Immature natural killer cell (primary cell): ENCODE measurements at regions not wholly inside any gene's neighbourhood (a gene's known extent, or its start where the extent isn't known, plus 50 kb on each side); places are given as distances from the start of the nearest gene placed in this dataset.

Experiments used
- DNase-seq, 3 donors: peaks; one replicate each; pipeline ENCODE4 v3.0.0; 2022; ENCODE audit warnings: mixed read lengths in 1 of 3
- H3K27ac Mint-ChIP-seq, 6 donors: one replicate each; pipeline ENCODE4 v1.8.0; 2020; ENCODE audit warnings: mixed read lengths in 6 of 6, mild to moderate bottlenecking in 5 of 6, inconsistent platforms in 4 of 6, moderate library complexity in 3 of 6
- H3K27me3 Mint-ChIP-seq, 3 donors: one replicate each; pipeline ENCODE4 v1.8.0; 2020 to 2021; ENCODE audit warnings: low read depth in 3 of 3, mild to moderate bottlenecking in 3 of 3, mixed read lengths in 3 of 3, moderate library complexity in 3 of 3, inconsistent platforms in 1 of 3
- H3K36me3 Mint-ChIP-seq, 3 donors: one replicate each; pipeline ENCODE4 v1.8.0; 2020; ENCODE audit warnings: mixed read lengths in 3 of 3, inconsistent platforms in 2 of 3, mild to moderate bottlenecking in 2 of 3
- H3K4me1 Mint-ChIP-seq, 2 donors: one replicate each; pipeline ENCODE4 v1.8.0; 2020; ENCODE audit warnings: inconsistent platforms in 2 of 2, mild to moderate bottlenecking in 2 of 2, mixed read lengths in 2 of 2, moderate library complexity in 1 of 2
- H3K4me3 Mint-ChIP-seq, 5 donors: one replicate each; pipeline ENCODE4 v1.8.0; 2020; ENCODE audit warnings: mild to moderate bottlenecking in 5 of 5, mixed read lengths in 5 of 5, inconsistent platforms in 3 of 5, moderate library complexity in 3 of 5
- H3K9me3 Mint-ChIP-seq, 6 donors: one replicate each; pipeline ENCODE4 v1.8.0; 2020; ENCODE audit warnings: mild to moderate bottlenecking in 6 of 6, mixed read lengths in 6 of 6, inconsistent platforms in 4 of 6, moderate library complexity in 3 of 6

DNA sequence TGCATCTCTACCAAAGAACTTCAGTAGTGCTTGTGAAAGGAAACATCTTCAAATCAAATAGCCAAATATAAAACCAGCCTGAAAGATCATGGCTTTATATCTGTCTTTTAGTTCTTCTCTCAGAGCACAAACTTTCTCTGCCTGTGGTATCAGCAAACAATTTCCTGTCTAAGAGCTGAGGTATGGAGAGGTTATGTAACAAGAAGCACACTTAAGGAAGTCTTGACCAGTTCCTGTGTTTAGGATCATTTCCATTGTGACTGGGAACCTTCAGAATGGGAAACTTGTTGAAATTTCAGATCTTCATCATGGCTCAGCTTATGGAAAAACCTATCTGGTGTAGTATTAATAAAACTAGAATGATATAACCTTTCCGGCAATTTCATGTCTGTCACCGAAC, 148.8 kb downstream of the MBL2 start:
- H3K27ac Mint-ChIP-seq = no peak overlapping the region
- H3K9me3 Mint-ChIP-seq = peaks cover 0 to 14% (median 2%) of the 10 kb centered on the region in 6 donors
- no peaks in the 10 kb centered on the region for H3K4me1 Mint-ChIP-seq
- no peaks in the 10 kb centered on the region for H3K27me3 Mint-ChIP-seq
- no peaks in the 10 kb centered on the region for H3K36me3 Mint-ChIP-seq
- no peak for DNase-seq
- H3K4me3 Mint-ChIP-seq = no peak overlapping the region

DNA sequence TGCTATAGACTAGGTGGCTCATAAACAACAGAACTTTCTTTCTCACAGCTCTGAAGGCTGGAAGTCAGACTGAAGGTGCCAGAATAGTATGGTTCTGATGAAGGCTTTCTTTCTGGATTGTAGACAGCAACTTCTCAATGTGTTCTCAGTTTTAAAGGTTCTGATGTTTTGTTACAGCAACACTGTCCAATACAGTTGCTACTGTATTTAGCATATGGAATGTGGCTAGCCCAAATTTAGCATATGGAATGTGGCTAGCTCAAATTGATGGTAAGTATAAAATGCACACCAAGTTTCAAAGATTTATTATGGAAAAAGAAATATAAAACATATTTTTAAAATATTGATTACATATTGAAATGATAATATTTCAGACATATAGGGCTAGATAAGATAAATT, 145.3 kb downstream of the MBL2 start:
- H3K4me1 Mint-ChIP-seq = no peaks in the 10 kb centered on the region
- H3K36me3 Mint-ChIP-seq = no peaks in the 10 kb centered on the region
- no peak for DNase-seq
- H3K27ac Mint-ChIP-seq = no peak overlapping the region
- H3K4me3 Mint-ChIP-seq = no peak overlapping the region
- peaks cover 0 to 2% (median 0%) of the 10 kb centered on the region in 3 donors for H3K27me3 Mint-ChIP-seq
- peaks cover 0 to 10% (median 2%) of the 10 kb centered on the region in 6 donors for H3K9me3 Mint-ChIP-seq

GRCh38 chr10:52631146-52631545, 141.4 kb downstream of the MBL2 start:
- H3K4me3 Mint-ChIP-seq = no peak overlapping the region
- no peaks in the 10 kb centered on the region for H3K36me3 Mint-ChIP-seq
- H3K27ac Mint-ChIP-seq = no peak overlapping the region
- no peak for DNase-seq
- peaks cover 0 to 10% (median 3%) of the 10 kb centered on the region in 6 donors for H3K9me3 Mint-ChIP-seq
- peaks cover 0 to 3% (median 1%) of the 10 kb centered on the region in 3 donors for H3K27me3 Mint-ChIP-seq
- H3K4me1 Mint-ChIP-seq = no peaks in the 10 kb centered on the region

- Mint-ChIP-seq H3K27me3 (peaks cover 0 to 3% (median 1%) of the 10 kb centered on the region in 3 donors), H3K27ac (no peak overlapping the region)
Measured at GRCh38 chr10:52631648-52632047, 140.9 kb downstream of the MBL2 start.

GRCh38 chr10:52632591-52632990, 140.0 kb downstream of the MBL2 start:
- Mint-ChIP-seq H3K27me3 (peaks cover 0 to 3% (median 1%) of the 10 kb centered on the region in 3 donors), H3K9me3 (peaks cover 0 to 10% (median 3%) of the 10 kb centered on the region in 6 donors), H3K27ac (no peak overlapping the region), H3K36me3 (no peaks in the 10 kb centered on the region), H3K4me1 (no peaks in the 10 kb centered on the region), H3K4me3 (no peak overlapping the region)
- DNase-seq = no peak

More at GRCh38 chr10:52631648-52632047, 140.9 kb downstream of the MBL2 start:
- Mint-ChIP-seq H3K36me3 (no peaks in the 10 kb centered on the region), H3K4me1 (no peaks in the 10 kb centered on the region), H3K4me3 (no peak overlapping the region), H3K9me3 (peaks cover 0 to 10% (median 3%) of the 10 kb centered on the region in 6 donors)
- DNase-seq = no peak

DNA sequence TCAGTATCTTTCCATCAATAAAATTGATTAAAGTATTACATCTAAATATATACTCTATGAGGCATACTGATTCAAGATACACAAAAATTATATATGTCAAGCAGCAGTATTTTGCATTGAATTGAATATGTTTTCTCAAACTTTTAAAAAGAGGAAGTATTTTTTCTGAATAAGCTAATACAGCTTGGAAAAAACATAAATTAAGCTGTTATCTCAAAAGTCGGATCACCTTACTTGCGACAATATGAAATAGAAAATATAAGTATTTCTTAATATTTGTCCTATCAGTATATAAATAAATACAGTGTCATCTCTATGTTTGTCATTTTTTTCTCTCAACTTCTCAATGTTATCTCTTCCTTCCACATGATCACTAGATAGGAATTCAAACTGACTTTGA, 139.3 kb downstream of the MBL2 start:
- no peak for DNase-seq
- H3K4me3 Mint-ChIP-seq = no peak overlapping the region
- H3K27ac Mint-ChIP-seq = no peak overlapping the region
- peaks cover 0 to 8% (median 3%) of the 10 kb centered on the region in 6 donors for H3K9me3 Mint-ChIP-seq
- no peaks in the 10 kb centered on the region for H3K4me1 Mint-ChIP-seq
- peaks cover 0 to 3% (median 1%) of the 10 kb centered on the region in 3 donors for H3K27me3 Mint-ChIP-seq
- H3K36me3 Mint-ChIP-seq = no peaks in the 10 kb centered on the region

GRCh38 chr10:52635651-52636050, 136.9 kb downstream of the MBL2 start:
- Mint-ChIP-seq H3K4me1 (peaks cover 3 to 12% of the 10 kb centered on the region in 2 donors), H3K27ac (no peak overlapping the region), H3K9me3 (peaks cover 0 to 14% (median 2%) of the 10 kb centered on the region in 6 donors), H3K27me3 (peaks cover 0 to 2% (median 1%) of the 10 kb centered on the region in 3 donors), H3K36me3 (peaks cover 0 to 5% (median 0%) of the 10 kb centered on the region in 3 donors), H3K4me3 (no peak overlapping the region)
- no peak for DNase-seq

DNA sequence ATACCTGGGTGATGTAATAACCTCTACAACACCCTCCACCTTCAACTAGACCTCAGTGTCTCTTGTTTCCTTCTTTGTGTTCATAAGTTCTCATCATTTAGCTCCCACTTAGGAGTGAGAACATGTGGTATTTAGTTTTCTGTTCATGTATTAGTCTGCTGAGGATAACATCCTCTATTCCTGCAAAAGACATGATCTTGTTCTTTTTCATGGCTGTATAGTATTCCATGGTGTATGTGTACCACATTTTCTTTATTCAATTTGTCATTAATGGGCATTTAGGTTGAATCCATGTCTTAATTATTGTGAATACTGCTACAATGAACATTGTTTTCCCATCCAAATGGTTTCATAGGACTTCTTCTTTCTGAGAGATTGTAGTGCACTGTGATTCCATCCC, 135.7 kb downstream of the MBL2 start:
- Mint-ChIP-seq H3K4me3 (no peak overlapping the region), H3K4me1 (peaks cover 3 to 12% of the 10 kb centered on the region in 2 donors), H3K36me3 (peaks cover 0 to 5% (median 0%) of the 10 kb centered on the region in 3 donors), H3K27me3 (peaks cover 0 to 2% (median 1%) of the 10 kb centered on the region in 3 donors), H3K27ac (no peak overlapping the region), H3K9me3 (peaks cover 0 to 16% (median 2%) of the 10 kb centered on the region in 6 donors)
- no peak for DNase-seq

DNA sequence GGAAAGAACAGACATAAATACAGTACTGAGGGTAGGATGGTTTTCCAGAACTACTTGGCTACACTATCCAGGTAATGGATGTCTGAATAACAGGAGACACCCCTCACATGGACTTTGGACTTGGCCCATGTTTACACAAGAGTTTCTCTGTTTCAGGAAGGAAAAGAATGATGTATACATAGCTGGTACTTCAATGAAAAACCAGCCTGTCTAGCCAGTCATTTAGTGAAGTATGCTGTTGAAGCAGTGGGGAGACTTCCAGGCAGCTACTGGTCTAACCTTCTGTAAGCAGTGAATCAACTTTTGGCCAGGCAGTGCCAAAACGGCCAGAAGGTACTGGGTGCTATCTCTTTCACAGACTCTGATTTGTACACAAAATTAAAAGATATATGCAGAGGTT, 135.0 kb downstream of the MBL2 start:
- peaks cover 0 to 18% (median 2%) of the 10 kb centered on the region in 6 donors for H3K9me3 Mint-ChIP-seq
- DNase-seq = no peak
- peaks cover 0 to 2% (median 1%) of the 10 kb centered on the region in 3 donors for H3K27me3 Mint-ChIP-seq
- peaks cover 3 to 12% of the 10 kb centered on the region in 2 donors for H3K4me1 Mint-ChIP-seq
- no peak overlapping the region for H3K27ac Mint-ChIP-seq
- no peak overlapping the region for H3K4me3 Mint-ChIP-seq
- peaks cover 0 to 5% (median 0%) of the 10 kb centered on the region in 3 donors for H3K36me3 Mint-ChIP-seq

DNA sequence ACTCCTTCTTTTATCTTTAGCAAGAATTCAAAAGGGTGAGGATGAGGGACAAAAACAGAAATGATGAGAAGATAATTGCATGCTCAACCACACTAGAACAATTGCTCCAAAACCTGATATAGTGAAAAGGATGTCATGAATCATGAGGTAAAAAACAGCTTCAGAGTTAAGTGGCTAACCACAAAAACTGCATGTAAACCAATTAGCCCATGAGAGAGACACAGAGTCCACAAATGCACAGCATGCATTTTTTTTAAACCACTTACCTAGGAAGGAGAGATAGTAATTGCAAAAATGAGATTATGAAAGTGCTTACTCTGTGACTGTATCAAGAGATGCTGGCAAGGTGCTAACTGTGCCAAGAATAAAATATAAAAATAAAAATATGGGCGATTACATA, 132.9 kb downstream of the MBL2 start:
- Mint-ChIP-seq H3K27ac (no peak overlapping the region), H3K36me3 (peaks cover 0 to 5% (median 0%) of the 10 kb centered on the region in 3 donors), H3K4me1 (peaks cover 3 to 12% of the 10 kb centered on the region in 2 donors), H3K4me3 (no peak overlapping the region), H3K27me3 (peaks cover 0 to 2% (median 2%) of the 10 kb centered on the region in 3 donors), H3K9me3 (peaks cover 0 to 30% (median 2%) of the 10 kb centered on the region in 6 donors)
- DNase-seq = no peak

GRCh38 chr10:52642208-52642607, 130.4 kb downstream of the MBL2 start:
- DNase-seq = no peak
- peaks cover 0 to 5% (median 0%) of the 10 kb centered on the region in 3 donors for H3K36me3 Mint-ChIP-seq
- no peak overlapping the region for H3K27ac Mint-ChIP-seq
- H3K27me3 Mint-ChIP-seq = peaks cover 0 to 2% (median 0%) of the 10 kb centered on the region in 3 donors
- no peak overlapping the region for H3K4me3 Mint-ChIP-seq
- peaks cover 12 to 26% of the 10 kb centered on the region in 2 donors for H3K4me1 Mint-ChIP-seq
- peaks cover 0 to 26% (median 2%) of the 10 kb centered on the region in 6 donors for H3K9me3 Mint-ChIP-seq

DNA sequence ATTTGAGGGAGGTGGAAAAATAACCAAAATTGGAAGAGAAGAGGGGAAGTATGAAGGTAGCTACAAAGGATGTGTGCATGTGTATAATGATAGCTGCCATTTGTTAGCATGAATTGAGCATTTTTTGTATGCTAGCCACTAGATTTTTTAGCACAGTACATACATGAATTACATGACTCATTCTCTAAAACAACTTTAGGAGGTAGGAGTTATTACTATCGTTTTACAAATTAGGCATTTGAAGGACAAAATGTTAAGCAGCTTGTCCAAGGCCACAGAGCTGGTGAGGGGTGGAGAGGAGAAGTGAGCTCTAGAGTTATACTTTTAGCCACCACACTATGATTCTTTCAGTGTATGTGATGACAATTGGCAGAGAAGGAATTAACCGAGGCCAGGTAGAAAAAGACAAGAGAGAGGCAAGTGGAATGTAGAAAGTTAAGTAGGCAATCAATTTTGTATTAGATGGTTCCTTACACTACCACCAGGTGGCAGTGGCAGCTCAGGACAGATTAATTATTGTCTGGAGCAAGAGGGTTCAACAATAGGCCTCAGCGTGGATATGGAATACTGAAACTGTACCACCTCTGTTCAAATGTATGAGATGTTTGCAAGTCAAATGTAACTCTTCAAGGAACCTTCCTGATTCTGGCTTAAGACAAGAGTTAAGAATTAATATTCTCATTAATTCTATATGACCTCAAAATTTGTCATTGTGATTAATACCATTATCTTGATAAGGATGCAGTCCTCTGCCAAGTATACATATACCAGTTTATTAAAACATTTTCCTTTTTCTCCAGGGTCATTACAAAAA, 128.0 kb downstream of the MBL2 start:
- peaks cover 0 to 28% (median 2%) of the 10 kb centered on the region in 6 donors for H3K9me3 Mint-ChIP-seq
- H3K27ac Mint-ChIP-seq = peak overlapping the region in 1 of 6 donors; percentile 29
- no peak overlapping the region for H3K4me3 Mint-ChIP-seq
- peaks cover 2% of the 10 kb centered on the region in 3 donors for H3K27me3 Mint-ChIP-seq
- peaks cover 12 to 24% of the 10 kb centered on the region in 2 donors for H3K4me1 Mint-ChIP-seq
- no peaks in the 10 kb centered on the region for H3K36me3 Mint-ChIP-seq
- DNase-seq = peak in 2 of 3 donors; percentile 4 to 16

GRCh38 chr10:52645187-52645758, 127.3 kb downstream of the MBL2 start:
- H3K4me1 Mint-ChIP-seq = peaks cover 9 to 17% of the 10 kb centered on the region in 2 donors
- no peak for DNase-seq
- H3K4me3 Mint-ChIP-seq = peak overlapping the region in 2 of 5 donors; percentile 13 to 43
- H3K9me3 Mint-ChIP-seq = peaks cover 0 to 22% (median 0%) of the 10 kb centered on the region in 6 donors
- no peak overlapping the region for H3K27ac Mint-ChIP-seq
- no peaks in the 10 kb centered on the region for H3K36me3 Mint-ChIP-seq
- H3K27me3 Mint-ChIP-seq = peaks cover 2% of the 10 kb centered on the region in 3 donors

GRCh38 chr10:52649511-52649910, 123.1 kb downstream of the MBL2 start:
- no peak for DNase-seq
- no peaks in the 10 kb centered on the region for H3K36me3 Mint-ChIP-seq
- H3K27ac Mint-ChIP-seq = no peak overlapping the region
- H3K27me3 Mint-ChIP-seq = peaks cover 0 to 4% (median 3%) of the 10 kb centered on the region in 3 donors
- no peak overlapping the region for H3K4me3 Mint-ChIP-seq
- peaks cover 0 to 17% (median 2%) of the 10 kb centered on the region in 6 donors for H3K9me3 Mint-ChIP-seq
- H3K4me1 Mint-ChIP-seq = peaks cover 14 to 27% of the 10 kb centered on the region in 2 donors
